GM18520 (cell line): ENCODE measurements at regions not wholly inside any gene's neighbourhood (a gene's known extent, or its start where the extent isn't known, plus 50 kb on each side); places are given as distances from the start of the nearest gene placed in this dataset.

Source experiments
- ATAC-seq: cut with Tn5 transposase; IDR thresholded peaks from one replicate; pipeline ENCODE4 v1.9.1; 2021; ENCODE audit not compliant: unreplicated experiment

DNA sequence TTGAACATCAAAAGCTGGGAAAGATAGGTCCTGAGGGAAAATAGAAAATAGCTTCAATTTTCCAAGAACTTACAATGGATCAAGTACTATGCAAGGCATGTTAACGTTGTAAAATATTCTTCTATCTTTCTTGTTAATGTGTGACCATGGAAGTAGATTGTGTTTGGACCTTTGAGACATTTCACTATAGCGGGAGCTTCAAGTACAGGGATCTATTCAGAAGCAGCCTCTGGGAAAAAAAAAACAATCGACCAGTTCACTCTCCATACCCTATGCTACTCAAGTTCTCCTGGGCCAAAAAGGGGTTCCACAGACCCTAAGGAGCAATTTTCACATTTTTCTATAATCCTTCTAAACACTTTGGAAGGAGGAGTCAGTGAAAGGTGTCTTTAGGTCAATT lies 54.1 kb upstream of the ATP10B start:
- no peak for ATAC-seq

DNA sequence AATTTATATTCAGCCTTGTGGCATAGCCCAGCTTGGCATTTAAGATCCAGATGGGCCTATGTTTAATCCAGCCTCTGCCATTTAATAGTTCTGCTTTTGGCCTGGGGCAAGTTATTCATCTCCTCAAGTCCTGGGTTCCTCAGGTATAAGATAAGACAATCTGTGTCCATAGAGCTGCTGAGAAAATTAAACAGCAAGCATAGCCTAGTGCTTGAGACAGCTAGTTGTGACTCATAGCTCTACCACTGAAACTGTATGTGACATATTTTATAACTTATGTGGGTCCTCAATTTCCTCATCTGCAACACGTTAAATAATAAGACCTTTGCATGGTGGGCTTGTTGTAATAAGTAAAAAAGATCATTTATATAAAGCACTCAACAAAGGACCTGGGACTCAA lies 53.3 kb upstream of the ATP10B start:
- no peak for ATAC-seq

DNA sequence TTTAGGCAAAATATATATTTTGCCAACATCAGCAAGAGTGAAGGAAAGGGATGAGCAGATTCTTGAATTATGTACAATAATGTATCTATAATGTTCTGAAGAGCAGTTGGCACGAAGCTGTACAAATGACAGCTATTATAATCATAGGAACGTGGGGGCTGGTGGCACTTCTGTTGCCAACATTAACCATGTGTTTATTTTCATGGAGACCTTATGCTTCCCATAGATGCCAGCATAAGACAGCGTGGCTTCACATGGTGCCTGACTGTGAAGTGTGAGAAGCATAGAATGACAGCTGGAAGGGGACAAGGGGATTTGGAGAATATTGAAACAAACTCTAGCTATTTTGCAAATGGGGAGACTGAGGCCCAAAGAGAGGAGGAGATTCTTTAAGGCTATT lies 52.6 kb upstream of the ATP10B start:
- no peak for ATAC-seq

DNA sequence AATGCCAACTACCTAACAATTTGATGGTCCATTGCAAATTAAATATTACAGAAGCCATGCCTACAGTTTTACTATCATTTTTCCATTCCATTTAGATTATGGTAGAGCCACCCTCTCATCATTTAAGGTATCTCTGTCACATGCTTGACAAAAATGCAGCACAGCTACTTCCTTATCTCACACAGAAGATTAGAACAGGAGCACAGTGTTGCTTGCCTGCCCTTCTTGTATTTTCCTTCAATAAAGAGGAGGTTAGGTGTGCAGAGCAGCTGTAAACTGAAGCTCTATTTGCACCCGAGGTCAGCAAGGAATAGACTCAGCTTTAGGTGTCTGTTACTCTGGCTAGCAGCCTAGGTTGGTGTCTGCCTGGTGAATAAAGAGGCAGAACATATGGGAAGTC lies 51.5 kb upstream of the ATP10B start:
- no peak for ATAC-seq

DNA sequence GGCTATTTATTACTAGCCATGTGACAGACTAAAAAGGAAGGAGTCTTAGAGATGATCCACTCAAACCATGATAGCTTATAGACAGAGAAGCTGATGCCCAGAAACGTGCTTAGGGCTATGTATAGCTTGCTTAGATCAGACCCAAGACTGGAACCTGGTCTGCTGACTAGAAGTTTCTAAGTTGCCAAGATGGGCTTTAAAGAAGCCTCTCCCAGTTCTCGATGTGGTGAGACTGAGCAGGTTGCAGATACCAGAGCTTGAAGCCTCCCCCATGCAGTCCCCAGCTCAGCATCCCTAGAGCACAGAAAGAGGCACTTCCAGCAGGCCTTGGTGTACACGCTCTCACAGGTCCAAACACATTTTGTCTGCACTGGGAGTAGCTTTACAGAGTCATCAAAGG lies 51.1 kb upstream of the ATP10B start:
- ATAC-seq = no peak
